Panc1 (cell line): ENCODE measurements at regions not wholly inside any gene's neighbourhood (a gene's known extent, or its start where the extent isn't known, plus 50 kb on each side); places are given as distances from the start of the nearest gene placed in this dataset.

Experiments
- ATAC-seq: fragments of 200-7000 bp; cut with Tn5 transposase; 2 replicates; pipeline ENCODE4 v1.9.1; 2020; ENCODE audit warnings: mild to moderate bottlenecking, moderate library complexity
- BruUV-seq: library from RNA; stranded (reverse); fragments of 400-500 nt; replicated peaks from 2 replicates; lab custom pipeline; 2021; lab: Mats Ljungman, UMichigan
- CTCF ChIA-PET: fragments of 300-600 bp; sonication (Branson Sonifier 250); formaldehyde crosslinking; loops from one replicate; lab custom pipeline; 2022; ENCODE audit warnings: antibody characterized with exemption; lab: Charles Lee
- POLR2A ChIA-PET: fragments of 300-600 bp; sonication (Branson Sonifier 250); formaldehyde crosslinking; loops from one replicate; lab custom pipeline; 2022; ENCODE audit warnings: antibody characterized with exemption; lab: Charles Lee
- DNase-seq: peaks from one replicate; pipeline ENCODE4 v3.0.0-alpha.2; 2010; ENCODE audit warnings: low read depth, low spot score
- H3K27ac ChIP-seq: 2 replicates; pipeline ENCODE4 v1.5.1; 2011; ENCODE audit warnings: mild to moderate bottlenecking, low read length, inconsistent platforms
- H3K27me3 ChIP-seq: fragments of 200-500 bp; sonication (Bioruptor generic); 2 replicates; pipeline ENCODE4 v1.6.0; 2014; ENCODE audit warnings: low read length, inconsistent platforms; ENCODE audit not compliant: control insufficient read depth, insufficient read depth
- H3K36me3 ChIP-seq: fragments of 200-500 bp; sonication (Bioruptor generic); 2 replicates; pipeline ENCODE4 v1.5.1; 2014; ENCODE audit warnings: inconsistent platforms, mild to moderate bottlenecking, low read length, moderate library complexity; ENCODE audit not compliant: control insufficient read depth, insufficient read depth
- H3K4me1 ChIP-seq: 2 replicates; pipeline ENCODE4 v1.5.1; 2011; ENCODE audit warnings: inconsistent platforms, mild to moderate bottlenecking, low read length, moderate library complexity; ENCODE audit not compliant: control insufficient read depth, insufficient read depth
- H3K4me3 ChIP-seq, 2 experiments: 2 replicates each; pipeline ENCODE4 v1.5.1; 2011 to 2012; ENCODE audit warnings: low read depth in 2 of 2, low read length in 2 of 2, mild to moderate bottlenecking in 2 of 2, inconsistent platforms in 1 of 2, moderate library complexity in 1 of 2
- H3K9me3 ChIP-seq: fragments of 200-500 bp; sonication (Bioruptor generic); 2 replicates; pipeline ENCODE4 v1.5.1; 2014; ENCODE audit warnings: low read depth, mild to moderate bottlenecking, inconsistent platforms, low read length, moderate library complexity; ENCODE audit not compliant: control insufficient read depth, insufficient read depth
- POLR2AphosphoS5 ChIP-seq: IDR thresholded peaks from 2 replicates; pipeline ENCODE4 v1.6.1; 2012; ENCODE audit warnings: mild to moderate bottlenecking, low read depth, low read length, moderate library complexity
- SIN3A ChIP-seq: IDR thresholded peaks from 2 replicates; pipeline ENCODE4 v1.6.1; 2012; ENCODE audit warnings: low read depth, mild to moderate bottlenecking, low read length, moderate library complexity, borderline replicate concordance; ENCODE audit not compliant: insufficient read depth
- TCF7L2 ChIP-seq: IDR thresholded peaks from 2 replicates; pipeline ENCODE4 v1.6.1; 2011; ENCODE audit warnings: mild to moderate bottlenecking, low read depth, low read length, inconsistent platforms
- in situ Hi-C: cut with HindIII; loops from 2 replicates; pipeline ENCODE4 v1.10.0; 2016; ENCODE audit warnings: low sequenced_read_pairs, low pct_unique_long_range_greater_than_20kb
- intact Hi-C: fragments of 100-400 bp; cut with micrococcal nuclease; formaldehyde crosslinking; loops from one replicate; pipeline ENCODE4 v1.10.0; 2022; ENCODE audit not compliant: unreplicated experiment
- TF ChIP-seq, protein P1 (sequence below): fragments of 450-650 bp; IDR thresholded peaks from 2 replicates; pipeline ENCODE4 v1.5.1; 2017; ENCODE audit warnings: mild to moderate bottlenecking
- TF ChIP-seq, protein P2 (sequence below), 2 experiments: IDR thresholded peaks; 2 replicates each; pipeline ENCODE4 v1.6.1; 2011 to 2012; ENCODE audit warnings: low read depth in 2 of 2, control low read depth in 1 of 2, low read length in 1 of 2, mild to moderate bottlenecking in 1 of 2, moderate library complexity in 1 of 2; ENCODE audit not compliant: insufficient read depth in 1 of 2

DNA sequence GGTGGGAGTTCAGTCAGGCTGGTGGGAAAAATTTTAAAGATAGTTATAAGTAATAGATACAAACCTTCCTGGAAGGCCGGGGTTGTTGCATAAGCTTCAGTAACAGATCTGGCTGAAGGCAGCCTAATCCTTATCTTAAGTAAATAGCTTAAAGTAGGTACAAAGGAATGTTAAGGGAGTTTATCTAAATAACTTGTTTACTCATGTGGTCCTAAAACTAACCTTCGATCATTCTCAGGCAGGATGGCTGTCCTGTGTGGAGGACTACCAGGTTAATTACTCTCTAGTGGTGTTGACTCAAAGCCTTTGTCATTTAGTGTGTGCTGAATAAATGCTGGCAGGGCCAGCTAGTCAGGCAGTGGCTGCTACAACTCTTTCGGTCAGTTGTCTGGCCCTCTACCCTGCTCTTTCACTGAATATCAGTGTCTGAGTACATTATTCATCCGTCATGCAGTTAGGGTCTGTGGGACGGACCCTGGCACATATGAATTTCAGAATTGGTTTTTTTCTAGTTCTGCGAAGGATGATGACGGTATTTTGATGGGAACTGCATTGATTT, 131.6 kb upstream of the TAB2 start:
- H3K4me3 ChIP-seq = no peak overlapping the region
- POLR2A ChIA-PET = interaction anchor here (0.6 kb wide), 1 partner anchor 212 kb away, joined by 7 read pairs; no protein-coding TSS in a partner anchor
- TF ChIP-seq TCF7L2 = no peak
- TF ChIP-seq POLR2AphosphoS5 = no peak
- TF ChIP-seq, protein P1, sequence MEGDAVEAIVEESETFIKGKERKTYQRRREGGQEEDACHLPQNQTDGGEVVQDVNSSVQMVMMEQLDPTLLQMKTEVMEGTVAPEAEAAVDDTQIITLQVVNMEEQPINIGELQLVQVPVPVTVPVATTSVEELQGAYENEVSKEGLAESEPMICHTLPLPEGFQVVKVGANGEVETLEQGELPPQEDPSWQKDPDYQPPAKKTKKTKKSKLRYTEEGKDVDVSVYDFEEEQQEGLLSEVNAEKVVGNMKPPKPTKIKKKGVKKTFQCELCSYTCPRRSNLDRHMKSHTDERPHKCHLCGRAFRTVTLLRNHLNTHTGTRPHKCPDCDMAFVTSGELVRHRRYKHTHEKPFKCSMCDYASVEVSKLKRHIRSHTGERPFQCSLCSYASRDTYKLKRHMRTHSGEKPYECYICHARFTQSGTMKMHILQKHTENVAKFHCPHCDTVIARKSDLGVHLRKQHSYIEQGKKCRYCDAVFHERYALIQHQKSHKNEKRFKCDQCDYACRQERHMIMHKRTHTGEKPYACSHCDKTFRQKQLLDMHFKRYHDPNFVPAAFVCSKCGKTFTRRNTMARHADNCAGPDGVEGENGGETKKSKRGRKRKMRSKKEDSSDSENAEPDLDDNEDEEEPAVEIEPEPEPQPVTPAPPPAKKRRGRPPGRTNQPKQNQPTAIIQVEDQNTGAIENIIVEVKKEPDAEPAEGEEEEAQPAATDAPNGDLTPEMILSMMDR = no peak
- TF ChIP-seq, protein P2, sequence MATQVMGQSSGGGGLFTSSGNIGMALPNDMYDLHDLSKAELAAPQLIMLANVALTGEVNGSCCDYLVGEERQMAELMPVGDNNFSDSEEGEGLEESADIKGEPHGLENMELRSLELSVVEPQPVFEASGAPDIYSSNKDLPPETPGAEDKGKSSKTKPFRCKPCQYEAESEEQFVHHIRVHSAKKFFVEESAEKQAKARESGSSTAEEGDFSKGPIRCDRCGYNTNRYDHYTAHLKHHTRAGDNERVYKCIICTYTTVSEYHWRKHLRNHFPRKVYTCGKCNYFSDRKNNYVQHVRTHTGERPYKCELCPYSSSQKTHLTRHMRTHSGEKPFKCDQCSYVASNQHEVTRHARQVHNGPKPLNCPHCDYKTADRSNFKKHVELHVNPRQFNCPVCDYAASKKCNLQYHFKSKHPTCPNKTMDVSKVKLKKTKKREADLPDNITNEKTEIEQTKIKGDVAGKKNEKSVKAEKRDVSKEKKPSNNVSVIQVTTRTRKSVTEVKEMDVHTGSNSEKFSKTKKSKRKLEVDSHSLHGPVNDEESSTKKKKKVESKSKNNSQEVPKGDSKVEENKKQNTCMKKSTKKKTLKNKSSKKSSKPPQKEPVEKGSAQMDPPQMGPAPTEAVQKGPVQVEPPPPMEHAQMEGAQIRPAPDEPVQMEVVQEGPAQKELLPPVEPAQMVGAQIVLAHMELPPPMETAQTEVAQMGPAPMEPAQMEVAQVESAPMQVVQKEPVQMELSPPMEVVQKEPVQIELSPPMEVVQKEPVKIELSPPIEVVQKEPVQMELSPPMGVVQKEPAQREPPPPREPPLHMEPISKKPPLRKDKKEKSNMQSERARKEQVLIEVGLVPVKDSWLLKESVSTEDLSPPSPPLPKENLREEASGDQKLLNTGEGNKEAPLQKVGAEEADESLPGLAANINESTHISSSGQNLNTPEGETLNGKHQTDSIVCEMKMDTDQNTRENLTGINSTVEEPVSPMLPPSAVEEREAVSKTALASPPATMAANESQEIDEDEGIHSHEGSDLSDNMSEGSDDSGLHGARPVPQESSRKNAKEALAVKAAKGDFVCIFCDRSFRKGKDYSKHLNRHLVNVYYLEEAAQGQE (IDR thresholded peaks at IDR 0.05; ENCODE audit: insufficient read depth in 1 of 2, low read depth in 2 of 2, low read length in 1 of 2) = no peak
- TF ChIP-seq SIN3A = no peak
- no TSS peak for BruUV-seq
- H3K9me3 ChIP-seq = no peaks in the 10 kb centered on the region
- no peaks in the 10 kb centered on the region for H3K4me1 ChIP-seq
- H3K27me3 ChIP-seq = no peaks in the 10 kb centered on the region
- H3K27ac ChIP-seq = no peak overlapping the region
- intact Hi-C loops = no loop called here
- DNase-seq (no peak), ATAC-seq (0 out of 2 replicates have a peak, but pooled peaks have one; percentile 26)
- CTCF ChIA-PET = no interaction called here
- H3K36me3 ChIP-seq = no peaks in the 10 kb centered on the region
- in situ Hi-C loops = no loop called here

DNA sequence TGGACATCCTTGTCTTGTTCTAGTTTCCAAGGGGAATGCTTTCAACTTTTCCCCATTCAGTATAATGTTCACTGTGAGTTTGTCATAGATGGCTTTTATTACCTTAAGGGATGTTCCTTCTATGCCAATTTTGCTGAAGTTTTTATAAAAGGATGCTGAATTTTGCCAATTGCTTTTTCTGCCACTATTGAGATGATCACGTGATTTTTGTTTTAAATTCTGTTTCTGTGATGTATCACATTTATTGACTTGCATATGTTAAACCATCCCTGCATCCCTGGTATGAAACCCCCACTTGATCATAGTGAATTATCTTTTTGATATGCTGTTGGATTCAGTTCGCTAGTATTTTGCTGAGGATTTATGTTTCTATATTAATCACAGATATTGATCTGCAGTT, 130.6 kb upstream of the TAB2 start:
- in situ Hi-C loops (no loop called here), intact Hi-C loops (no loop called here)
- Histone ChIP-seq H3K27me3 (no peaks in the 10 kb centered on the region), H3K4me1 (no peaks in the 10 kb centered on the region), H3K27ac (no peak overlapping the region), H3K9me3 (no peaks in the 10 kb centered on the region), H3K36me3 (no peaks in the 10 kb centered on the region), H3K4me3 (no peak overlapping the region)
- ChIA-PET POLR2A (no interaction called here), CTCF (no interaction called here)
- DNase-seq (no peak), ATAC-seq (no peak)
- TF ChIP-seq SIN3A (no peak), POLR2AphosphoS5 (no peak), TCF7L2 (no peak)
- TF ChIP-seq, protein P2 (IDR thresholded peaks at IDR 0.05; ENCODE audit: insufficient read depth in 1 of 2, low read depth in 2 of 2, low read length in 1 of 2) = no peak
- TF ChIP-seq, protein P1 = no peak
- BruUV-seq = no TSS peak
